ELF-1 (cell line): ENCODE measurements at regions not wholly inside any gene's neighbourhood (a gene's known extent, or its start where the extent isn't known, plus 50 kb on each side); places are given as distances from the start of the nearest gene placed in this dataset.
A peak's percentile ranks its signal among the peaks of the same experiment; 100 is the strongest.

ENCODE experiments used
- DNase-seq: peaks from one replicate; pipeline ENCODE4 v3.0.0-alpha.2; 2016; ENCODE audit warnings: low read depth, low spot score

DNA sequence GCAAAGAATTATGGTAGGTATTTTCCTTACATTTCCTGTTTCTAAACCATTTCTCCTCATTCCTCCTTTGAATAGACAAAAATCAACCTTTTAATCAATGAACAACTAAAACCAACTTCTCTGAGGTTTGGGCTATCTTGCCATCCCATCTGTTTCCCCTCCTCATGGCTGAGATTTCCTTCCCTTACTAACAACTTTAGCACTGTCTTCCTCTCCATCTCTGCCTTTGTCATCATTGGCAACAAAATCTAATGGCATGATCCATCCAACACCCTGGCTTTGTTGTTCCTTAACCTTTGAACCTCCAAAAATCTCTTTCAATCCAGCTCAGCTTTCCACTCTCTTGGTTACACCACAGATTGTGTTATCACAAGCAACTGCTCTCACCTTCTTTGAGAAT, 95.3 kb upstream of the FAM136A start:
- DNase-seq, result no peak

- DNase-seq, result no peak
These were observed 94.7 kb upstream of the FAM136A start for GRCh38 chr2:70396612-70397011.

DNA sequence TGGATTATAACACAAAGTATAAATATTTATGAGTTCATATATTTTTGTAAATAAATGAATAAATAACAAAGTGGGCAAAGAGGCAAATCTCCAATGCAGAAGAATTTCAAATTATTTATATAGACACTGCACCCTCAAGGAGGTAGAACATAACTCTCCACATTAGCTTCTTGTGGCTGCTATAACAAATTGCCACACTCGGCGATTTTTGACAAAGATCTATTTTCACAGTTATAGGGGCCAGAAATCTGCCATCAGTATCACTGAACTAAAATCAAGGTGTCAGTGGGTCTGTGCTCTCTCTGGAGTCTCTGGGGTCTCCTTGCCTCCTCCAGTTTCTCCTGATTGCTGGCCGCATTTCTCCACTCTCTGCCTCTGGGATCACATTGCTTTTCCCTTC, 92.0 kb upstream of the FAM136A start:
- no peak for DNase-seq

DNA sequence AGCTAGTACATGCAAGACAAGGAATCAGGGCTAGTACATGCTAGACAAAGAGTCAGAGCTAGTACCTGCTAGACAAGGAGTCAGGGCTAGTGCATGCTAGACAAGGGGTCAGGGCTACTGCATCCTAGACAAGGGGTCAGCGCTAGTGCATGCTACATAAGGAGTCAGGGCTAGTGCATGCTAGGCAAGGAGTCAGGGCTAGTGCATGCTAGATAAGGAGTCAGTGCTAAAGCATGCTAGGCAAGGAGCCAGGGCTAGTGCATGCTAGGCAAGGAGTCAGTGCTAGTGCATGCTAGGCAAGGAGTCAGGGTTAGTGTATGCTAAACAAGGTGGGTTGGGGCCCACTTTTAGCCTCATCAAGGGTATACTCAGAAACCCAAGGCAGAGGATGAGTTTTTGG, 90.1 kb upstream of the FAM136A start:
- DNase-seq, result no peak

DNA sequence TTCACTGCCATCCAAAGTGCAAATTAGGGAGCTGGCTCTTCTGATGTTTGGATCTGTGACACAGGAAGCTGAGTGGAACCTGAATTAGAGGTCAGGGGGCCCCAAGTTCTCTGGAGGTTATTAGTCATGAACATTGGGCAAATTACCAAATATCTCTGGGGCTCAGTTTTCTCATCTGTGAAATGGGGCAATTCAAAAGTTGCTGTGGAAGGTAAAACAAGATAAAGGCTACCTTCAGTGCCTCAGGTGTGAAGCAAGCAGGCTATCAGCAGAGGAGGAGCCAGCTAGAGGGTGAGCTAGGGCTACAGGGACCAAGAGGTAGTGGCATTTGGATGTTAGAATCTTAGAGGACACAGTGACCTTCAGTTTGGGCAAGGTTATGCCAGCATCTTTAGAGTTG, 89.4 kb upstream of the FAM136A start:
- DNase-seq, result no peak

DNA sequence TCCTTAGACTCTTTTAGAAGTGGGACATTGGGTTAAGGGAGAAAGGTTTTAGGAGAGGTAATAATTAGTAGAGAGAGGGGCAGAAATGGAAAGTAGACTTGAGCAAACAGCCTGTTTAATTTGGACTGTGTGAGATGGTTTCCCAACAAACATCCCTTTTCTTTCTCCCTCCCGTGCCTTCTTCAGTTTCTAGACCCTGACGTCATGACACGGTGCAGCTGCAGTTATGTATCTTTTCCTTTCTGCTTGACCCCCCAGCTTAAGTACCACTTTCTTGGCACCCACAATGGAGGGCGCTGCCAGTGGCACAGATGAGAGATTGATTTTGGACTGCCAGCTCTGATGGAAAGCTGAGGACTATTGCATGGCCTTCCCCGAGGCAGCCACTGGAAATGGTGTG, 86.9 kb upstream of the FAM136A start:
- no peak for DNase-seq

DNA sequence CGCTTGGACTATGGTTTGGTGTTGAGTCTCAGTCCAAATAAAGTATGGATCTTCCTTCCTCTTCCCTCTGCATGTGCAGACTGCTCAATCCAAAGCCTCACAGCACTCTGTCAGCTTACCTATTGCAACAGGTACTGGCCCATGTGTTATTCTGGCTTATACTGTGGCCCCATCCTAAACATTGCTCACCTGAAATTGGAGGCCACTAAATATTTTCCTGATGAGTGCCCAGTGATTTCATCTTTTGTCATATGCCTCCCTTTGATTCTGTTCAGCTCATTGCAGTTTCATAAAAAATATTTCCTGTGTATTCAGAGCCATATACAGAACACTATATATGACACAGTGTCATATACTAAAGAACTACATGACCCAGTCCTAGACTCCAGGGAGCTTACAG, 86.3 kb upstream of the FAM136A start:
- DNase-seq, result no peak

- peak; percentile 18 for DNase-seq
These were observed 84.2 kb upstream of the FAM136A start for GRCh38 chr2:70385966-70386595.

GRCh38 chr2:70385204-70385603, 83.3 kb upstream of the FAM136A start:
- DNase-seq, result no peak

GRCh38 chr2:70381821-70382220, 80.0 kb upstream of the FAM136A start:
- DNase-seq, result peak; percentile 50

- DNase-seq, result no peak
These were observed 79.4 kb upstream of the FAM136A start for GRCh38 chr2:70381235-70381634.

GRCh38 chr2:70380621-70381020, 78.8 kb upstream of the FAM136A start:
- DNase-seq, result no peak

DNA sequence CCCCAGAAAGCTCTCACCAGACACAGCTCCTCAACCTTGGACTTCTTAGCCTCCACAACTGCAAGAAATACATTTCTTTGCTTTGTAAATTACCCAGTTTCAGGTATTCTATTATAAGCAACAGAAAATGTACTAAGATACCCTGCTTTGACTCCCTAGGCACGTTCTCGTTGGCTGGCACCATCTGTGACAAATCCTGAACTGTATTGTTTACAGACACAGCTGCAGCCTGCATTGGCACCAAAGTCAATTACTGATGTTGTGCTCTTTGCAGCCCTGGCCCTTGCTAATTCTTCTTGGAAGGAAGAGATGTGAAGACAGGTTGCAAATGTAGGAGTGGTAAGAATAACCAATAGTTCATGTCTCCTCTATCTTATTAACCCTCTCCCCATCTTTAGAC, 72.7 kb upstream of the FAM136A start:
- no peak for DNase-seq

- DNase-seq, result no peak
These were observed 69.9 kb upstream of the FAM136A start for GRCh38 chr2:70371753-70372152.

- no peak for DNase-seq
These were observed 67.2 kb upstream of the FAM136A start for GRCh38 chr2:70369082-70369481.

- no peak for DNase-seq
These were observed 66.7 kb upstream of the FAM136A start for GRCh38 chr2:70368545-70368944.

GRCh38 chr2:70367722-70368323, 66.0 kb upstream of the FAM136A start:
- peak; percentile 21 for DNase-seq

DNA sequence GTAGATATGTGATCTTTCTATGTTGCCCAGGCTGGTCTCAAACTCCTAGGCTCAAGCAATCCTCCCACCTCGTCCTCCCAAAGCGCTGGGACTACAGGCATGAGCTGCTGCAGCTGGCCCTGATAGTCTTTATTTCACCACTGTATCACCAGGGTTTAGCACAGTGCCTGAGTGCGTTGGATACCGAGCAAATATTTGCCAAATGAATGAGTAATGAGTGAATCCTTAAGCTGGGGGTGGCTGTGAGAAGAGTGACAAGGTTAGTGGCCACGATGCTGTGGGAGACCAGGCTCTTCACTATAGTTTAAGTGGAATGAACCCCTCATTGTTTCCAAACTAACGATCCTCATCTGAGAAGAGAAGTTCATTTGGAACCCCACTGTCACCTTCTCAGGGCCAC, 60.8 kb upstream of the FAM136A start:
- no peak for DNase-seq

GRCh38 chr2:70360661-70361270, 58.9 kb upstream of the FAM136A start:
- DNase-seq, result peak; percentile 31

- no peak for DNase-seq
These were observed 55.8 kb upstream of the FAM136A start for GRCh38 chr2:70357684-70358071.

GRCh38 chr2:70356941-70357683, 55.2 kb upstream of the FAM136A start:
- no peak for DNase-seq

DNA sequence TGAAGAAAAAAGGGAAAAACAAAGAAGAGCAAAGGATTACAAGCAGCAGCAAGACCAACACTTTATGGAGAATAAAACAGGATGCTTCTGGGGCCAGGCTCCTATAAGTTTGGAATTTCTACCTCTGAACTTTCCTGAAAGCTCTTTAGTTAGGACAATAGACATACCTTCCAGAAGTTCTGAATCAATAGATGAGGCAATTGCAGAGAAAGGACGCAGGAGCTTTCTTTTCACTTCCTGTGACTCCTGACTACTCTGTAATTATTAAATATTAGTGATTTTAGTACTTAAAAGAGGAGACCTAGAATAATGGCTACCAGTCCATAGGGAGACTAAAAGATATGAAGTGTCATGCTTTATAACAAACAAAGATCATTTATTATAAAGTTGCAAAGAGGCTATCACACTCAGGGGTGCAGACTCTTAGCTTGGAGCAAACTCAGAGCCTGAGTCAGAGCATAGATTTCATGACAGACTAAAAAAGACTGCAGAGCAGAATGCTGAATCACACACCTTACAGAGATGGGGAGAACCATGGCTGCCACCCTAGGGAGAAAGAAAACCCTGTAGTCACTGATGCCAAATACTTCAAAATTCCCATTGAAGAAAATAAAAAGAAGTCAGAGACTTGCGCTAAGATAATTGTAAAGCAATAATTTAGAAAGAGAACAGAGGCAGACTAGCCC, 52.5 kb upstream of the FAM136A start:
- no peak for DNase-seq
